ENCODE measurements at regions not wholly inside any gene's neighbourhood (a gene's known extent, or its start where the extent isn't known, plus 50 kb on each side); places are given as distances from the start of the nearest gene placed in this dataset.

DNA sequence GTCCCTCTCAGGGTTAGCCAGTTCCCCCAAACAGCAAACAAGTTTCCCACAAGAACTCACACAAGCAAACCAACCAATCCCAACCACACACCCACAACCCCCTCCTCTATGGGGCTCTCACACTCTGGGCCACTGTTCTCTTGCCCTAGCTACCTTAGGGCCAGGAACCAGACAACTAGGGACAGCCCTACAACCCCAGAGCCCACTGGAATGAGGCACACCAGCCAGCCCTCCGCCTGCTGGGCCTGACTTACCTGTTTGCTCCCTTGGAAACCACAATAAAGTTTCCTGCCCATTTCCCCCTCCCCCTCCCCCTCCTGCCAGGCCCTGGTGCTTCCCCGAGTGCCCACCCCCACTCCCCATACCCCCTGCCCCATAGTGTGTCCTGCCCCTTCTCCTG lies 132.6 kb downstream of the WDR11 start:
- DNase-seq (ENCODE audit: low read depth): no peak

GRCh38 chr10:120984221-120984620 lies 133.1 kb downstream of the WDR11 start:
- DNase-seq (ENCODE audit: low read depth): no peak

DNA sequence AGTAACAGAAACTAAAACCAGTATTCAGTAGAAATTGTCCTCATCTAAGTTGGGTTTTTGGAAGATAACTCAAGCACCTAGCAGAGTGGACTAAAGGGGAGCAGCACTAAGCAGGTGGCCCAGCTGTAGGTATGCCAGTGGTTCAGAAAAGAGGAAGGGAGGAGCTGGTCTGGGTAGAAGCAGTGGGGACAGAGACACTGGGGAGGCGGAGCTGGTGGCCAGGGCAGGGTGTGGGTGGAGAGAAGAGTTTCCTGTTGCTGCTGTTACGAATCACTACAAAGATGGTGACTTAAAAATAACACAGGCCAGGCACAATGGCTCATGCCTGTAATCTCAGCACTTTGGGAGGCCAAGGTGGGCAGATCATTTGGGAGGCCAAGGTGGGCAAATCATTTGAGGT lies 136.2 kb downstream of the WDR11 start:
- no peak for DNase-seq (ENCODE audit: low read depth)

DNA sequence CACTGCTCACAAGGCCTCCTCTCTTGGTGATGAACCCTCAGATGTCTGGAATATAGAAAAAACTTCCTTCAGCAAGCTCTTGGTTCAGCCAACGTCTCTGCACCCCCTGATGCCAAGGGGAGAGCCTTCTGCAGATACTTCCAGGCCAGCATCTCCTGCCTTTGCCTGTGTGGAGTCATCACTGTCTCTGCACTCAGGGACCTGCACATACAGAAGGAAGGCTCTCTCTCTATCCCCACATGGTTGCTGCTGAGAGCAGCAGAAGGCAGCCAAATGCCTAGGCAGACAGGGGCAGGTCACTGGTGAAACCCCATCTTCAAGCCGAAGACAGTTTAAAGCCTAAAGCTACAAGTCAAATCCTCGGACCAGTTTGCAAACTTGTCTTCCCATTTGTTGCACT lies 137.6 kb downstream of the WDR11 start:
- DNase-seq (ENCODE audit: low read depth): no peak

- DNase-seq (ENCODE audit: low read depth): no peak
Measured at GRCh38 chr10:120989279-120989678, 138.1 kb downstream of the WDR11 start.

GRCh38 chr10:120989996-120990598 lies 138.9 kb downstream of the WDR11 start:
- DNase-seq (ENCODE audit: low read depth): no peak

DNA sequence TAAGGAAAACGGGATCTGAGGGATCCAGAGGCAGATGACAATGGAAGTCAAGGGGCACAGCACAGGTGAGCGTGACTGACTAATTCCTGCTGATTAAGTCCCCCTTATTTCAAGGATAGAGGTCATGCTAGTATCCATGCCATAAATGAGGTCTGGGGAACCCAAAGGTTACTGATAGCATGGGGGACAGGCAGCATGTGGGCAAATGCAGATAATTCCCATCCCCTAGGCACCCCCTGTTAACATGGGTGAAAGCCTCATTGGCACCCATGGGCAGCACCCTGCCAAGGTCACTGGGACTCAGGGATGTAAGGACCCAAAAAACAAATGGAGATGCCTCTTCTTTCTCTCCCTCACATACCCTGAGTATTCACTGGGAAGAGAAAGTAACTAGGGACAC lies 139.7 kb downstream of the WDR11 start:
- no peak for DNase-seq (ENCODE audit: low read depth)

GRCh38 chr10:120993089-120993488 lies 141.9 kb downstream of the WDR11 start:
- DNase-seq (ENCODE audit: low read depth): no peak

- DNase-seq (ENCODE audit: low read depth): no peak
Measured at GRCh38 chr10:120995768-120996167, 144.6 kb downstream of the WDR11 start.

GRCh38 chr10:120996456-120997034 lies 145.4 kb downstream of the WDR11 start:
- no peak for DNase-seq (ENCODE audit: low read depth)

GRCh38 chr10:120997313-120997712 lies 146.2 kb downstream of the WDR11 start:
- no peak for DNase-seq (ENCODE audit: low read depth)

- no peak for DNase-seq (ENCODE audit: low read depth)
Measured at GRCh38 chr10:120997756-120998155, 146.6 kb downstream of the WDR11 start.

- DNase-seq (ENCODE audit: low read depth): no peak
Measured at GRCh38 chr10:120998251-120998650, 147.1 kb downstream of the WDR11 start.

GRCh38 chr10:120998782-120999285 lies 147.7 kb downstream of the WDR11 start:
- DNase-seq (ENCODE audit: low read depth): no peak

GRCh38 chr10:120999868-121000267 lies 148.7 kb downstream of the WDR11 start:
- no peak for DNase-seq (ENCODE audit: low read depth)

DNA sequence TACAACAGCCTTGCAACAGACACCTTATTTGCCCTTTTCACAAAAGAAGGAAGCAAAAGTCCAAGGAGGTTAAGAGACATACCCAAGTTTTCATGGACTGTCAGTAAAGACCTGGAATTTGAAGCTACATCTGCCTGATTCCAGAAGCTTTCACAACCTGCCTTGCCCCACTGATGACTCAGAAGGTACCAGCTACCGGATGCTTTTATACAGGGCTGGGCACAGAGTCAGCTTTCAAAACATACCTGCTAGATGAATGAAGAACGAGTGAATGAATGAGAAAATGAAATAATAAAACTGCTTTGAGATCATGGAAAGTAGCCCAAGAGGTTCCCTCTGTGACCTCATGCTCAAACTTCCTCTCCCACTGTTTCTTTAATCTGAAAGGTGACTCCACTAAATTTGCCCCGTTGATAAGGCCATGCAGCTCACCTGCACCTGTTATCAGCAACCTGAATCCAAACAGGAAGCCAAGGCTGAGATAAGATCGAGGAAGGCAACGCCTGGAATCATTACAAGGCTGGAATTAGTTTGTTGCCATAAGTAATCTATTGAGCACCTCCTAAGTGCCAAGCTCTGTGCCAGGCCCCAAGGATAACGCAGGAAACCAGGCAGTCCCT lies 151.5 kb downstream of the WDR11 start:
- no peak for DNase-seq (ENCODE audit: low read depth)

DNA sequence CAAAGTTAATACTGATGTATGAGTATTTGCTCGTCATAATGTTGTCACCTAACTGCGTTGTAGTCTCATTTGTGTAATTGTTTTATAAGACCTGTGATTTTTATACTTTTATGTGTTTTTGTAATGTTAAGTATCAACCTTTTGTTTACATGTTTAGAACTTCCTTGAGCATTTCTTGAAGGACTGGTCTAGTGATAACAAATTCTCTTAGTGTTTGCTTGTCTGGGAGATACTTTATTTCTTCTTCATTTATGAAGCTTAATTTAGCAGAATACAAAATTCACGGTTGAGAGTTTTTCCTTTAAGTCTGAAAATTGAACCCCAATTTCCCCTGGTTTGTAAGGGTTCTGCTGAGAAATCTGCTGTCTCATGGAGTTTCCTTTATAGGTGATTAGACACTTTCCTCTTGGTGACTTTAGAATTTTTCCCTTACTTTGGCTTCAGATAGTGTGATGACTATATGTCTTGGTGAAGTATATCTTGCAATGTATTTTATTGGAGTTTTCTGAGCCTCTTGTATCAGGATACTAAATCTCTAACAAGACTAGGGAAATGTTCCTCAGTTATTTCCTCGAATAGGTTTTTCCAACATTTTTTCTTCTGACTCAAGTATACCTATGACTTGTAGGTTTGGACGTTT lies 154.9 kb downstream of the WDR11 start:
- no peak for DNase-seq (ENCODE audit: low read depth)

GRCh38 chr10:121007264-121007663 lies 156.1 kb downstream of the WDR11 start:
- DNase-seq (ENCODE audit: low read depth): no peak

DNA sequence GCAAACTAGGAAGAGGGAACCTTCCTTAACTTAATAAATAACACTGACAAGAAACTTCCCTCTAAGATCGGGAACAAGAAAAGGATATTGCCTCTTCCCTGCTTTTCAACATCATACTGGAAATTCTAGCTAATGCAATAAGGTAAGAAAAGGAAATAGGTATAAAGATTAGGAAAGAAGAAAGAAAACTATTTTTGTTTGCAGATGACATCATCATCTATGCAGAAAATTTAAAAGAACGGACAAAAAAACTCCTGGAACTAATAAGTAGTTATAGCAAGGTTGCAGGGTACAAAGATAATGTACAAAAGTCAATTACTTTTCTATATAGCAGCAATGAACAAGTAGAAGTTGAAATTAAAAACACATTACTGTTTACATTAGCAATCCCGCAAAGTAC lies 164.8 kb downstream of the WDR11 start:
- no peak for DNase-seq (ENCODE audit: low read depth)

- DNase-seq (ENCODE audit: low read depth): no peak
Measured at GRCh38 chr10:121024905-121025584, 173.9 kb downstream of the WDR11 start.

GRCh38 chr10:121025731-121026130 lies 174.6 kb downstream of the WDR11 start:
- no peak for DNase-seq (ENCODE audit: low read depth)

DNA sequence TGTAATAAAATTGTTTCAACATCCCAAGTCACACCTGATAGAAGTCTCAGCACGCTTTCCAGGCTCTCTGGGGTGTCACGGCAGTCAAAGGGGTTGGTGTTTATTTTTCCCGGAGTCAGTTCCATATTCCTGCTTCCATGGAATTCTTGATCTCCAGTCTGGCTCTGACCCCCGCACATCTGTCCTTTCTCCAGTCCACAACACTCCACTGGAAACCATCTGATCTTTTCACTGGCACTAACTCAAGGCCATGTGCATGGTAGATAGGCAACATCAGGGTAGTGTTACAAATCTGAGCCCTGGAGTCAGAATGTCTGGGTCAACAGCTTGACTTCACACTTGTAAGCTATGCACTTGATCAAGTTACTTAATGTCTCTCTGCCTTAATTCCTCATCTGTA lies 176.2 kb downstream of the WDR11 start:
- no peak for DNase-seq (ENCODE audit: low read depth)

- no peak for DNase-seq (ENCODE audit: low read depth)
Measured at GRCh38 chr10:121032460-121032859, 181.3 kb downstream of the WDR11 start.

All from EH (cell line).